Neural cell (in vitro differentiated cells): ENCODE measurements at regions not wholly inside any gene's neighbourhood (a gene's known extent, or its start where the extent isn't known, plus 50 kb on each side); places are given as distances from the start of the nearest gene placed in this dataset.

Experiments used
- H2AFZ ChIP-seq: fragments of 200-600, 300-800 bp; sonication (generic), shearing (Covaris generic); 2 replicates; pipeline ENCODE4 v1.6.0; 2014; ENCODE audit warnings: low read depth, mild to moderate bottlenecking, antibody characterized with exemption, low read length, moderate library complexity
- H3F3A ChIP-seq: fragments of 200-600 bp; shearing (Covaris generic); 2 replicates; pipeline ENCODE4 v1.6.1; 2016; ENCODE audit warnings: mild to moderate bottlenecking, moderate library complexity, mixed read lengths, antibody characterized with exemption, low read length; ENCODE audit not compliant: insufficient read depth, poor library complexity, severe bottlenecking
- H3K27ac ChIP-seq: fragments of 200-600, 300-800 bp; sonication (generic), shearing (Covaris generic); 2 replicates; pipeline ENCODE4 v1.5.1; 2014; ENCODE audit warnings: mild to moderate bottlenecking, low read length, moderate library complexity
- H3K27me3 ChIP-seq: fragments of 300-800, 200-600 bp; sonication (generic), shearing (Covaris generic); 2 replicates; pipeline ENCODE4 v1.6.0; 2014; ENCODE audit warnings: mild to moderate bottlenecking, low read depth, low read length, moderate library complexity; ENCODE audit not compliant: insufficient read depth
- H3K36me3 ChIP-seq: fragments of 300-800, 200-600 bp; sonication (generic), shearing (Covaris generic); 2 replicates; pipeline ENCODE4 v1.5.1; 2014; ENCODE audit warnings: mild to moderate bottlenecking, antibody characterized with exemption, low read length, moderate library complexity; ENCODE audit not compliant: insufficient read depth
- H3K4me2 ChIP-seq: fragments of 300-800, 200-600 bp; sonication (generic), shearing (Covaris generic); 2 replicates; pipeline ENCODE4 v1.6.0; 2014; ENCODE audit warnings: mild to moderate bottlenecking, low read length
- H3K4me3 ChIP-seq: fragments of 300-800, 200-600 bp; sonication (generic), shearing (Covaris generic); 2 replicates; pipeline ENCODE4 v1.5.1; 2014; ENCODE audit warnings: mild to moderate bottlenecking, low read length, moderate library complexity
- H3K79me2 ChIP-seq: fragments of 200-600 bp; shearing (Covaris generic); replicated peaks from 2 replicates; pipeline ENCODE4 v1.6.0; 2014; ENCODE audit warnings: mild to moderate bottlenecking, low read length, moderate library complexity; ENCODE audit not compliant: insufficient read depth
- H3K9ac ChIP-seq: fragments of 300-800, 200-600 bp; sonication (generic), shearing (Covaris generic); 2 replicates; pipeline ENCODE4 v1.6.1; 2016; ENCODE audit warnings: mild to moderate bottlenecking, low read length, mixed read lengths
- H3K9me2 ChIP-seq: fragments of 200-600 bp; shearing (Covaris generic); 2 replicates; pipeline ENCODE4 v1.6.1; 2016; ENCODE audit warnings: mild to moderate bottlenecking, low read length, mixed read lengths; ENCODE audit not compliant: insufficient read depth
- H3K9me3 ChIP-seq: fragments of 200-600, 300-800 bp; sonication (generic), shearing (Covaris generic); 2 replicates; pipeline ENCODE4 v1.6.1; 2016; ENCODE audit warnings: mild to moderate bottlenecking, mixed run types, low read length, moderate library complexity, mixed read lengths
- H4K20me1 ChIP-seq: fragments of 200-600 bp; shearing (Covaris generic); 2 replicates; pipeline ENCODE4 v1.6.1; 2016; ENCODE audit warnings: mild to moderate bottlenecking, mixed run types; ENCODE audit not compliant: insufficient read depth
- EP300 ChIP-seq: fragments of 450-650 bp; conservative IDR thresholded peaks from 2 replicates; pipeline ENCODE4 v1.6.1; 2014; ENCODE audit warnings: antibody characterized with exemption, mild to moderate bottlenecking, moderate library complexity; ENCODE audit not compliant: poor library complexity, severe bottlenecking
- EZH2 ChIP-seq: fragments of 200-600, 300-800 bp; shearing (Covaris generic), sonication (generic); IDR thresholded peaks from 2 replicates; pipeline ENCODE4 v1.6.1; 2014; ENCODE audit warnings: antibody characterized with exemption, low read length, borderline replicate concordance, mild to moderate bottlenecking; ENCODE audit not compliant: insufficient read depth, poor library complexity, severe bottlenecking
- MXI1 ChIP-seq: fragments of 450-650 bp; conservative IDR thresholded peaks from 2 replicates; pipeline ENCODE4 v1.6.1; 2014; ENCODE audit warnings: antibody characterized with exemption, mild to moderate bottlenecking; ENCODE audit not compliant: poor library complexity, severe bottlenecking
- POLR2AphosphoS5 ChIP-seq: IDR thresholded peaks from 2 replicates; pipeline ENCODE4 v1.6.1; 2012
- RAD21 ChIP-seq: fragments of 450-650 bp; conservative IDR thresholded peaks from 2 replicates; pipeline ENCODE4 v1.6.1; 2014; ENCODE audit warnings: antibody characterized with exemption, mild to moderate bottlenecking, moderate library complexity
- SMC3 ChIP-seq: fragments of 450-650 bp; conservative IDR thresholded peaks from 2 replicates; pipeline ENCODE4 v1.6.1; 2014; ENCODE audit warnings: antibody characterized with exemption, mild to moderate bottlenecking, moderate library complexity; ENCODE audit not compliant: poor library complexity
- TAF1 ChIP-seq: IDR thresholded peaks from 2 replicates; pipeline ENCODE4 v1.6.1; 2012; ENCODE audit warnings: low read depth
- TF ChIP-seq, protein P1 (sequence below): fragments of 450-650 bp; IDR thresholded peaks from 2 replicates; pipeline ENCODE4 v1.5.1; 2014; ENCODE audit warnings: antibody characterized with exemption, mild to moderate bottlenecking, moderate library complexity; ENCODE audit not compliant: poor library complexity, severe bottlenecking
- TF ChIP-seq, protein P2 (sequence below): IDR thresholded peaks from 2 replicates; pipeline ENCODE4 v1.6.1; 2012; ENCODE audit warnings: borderline replicate concordance

DNA sequence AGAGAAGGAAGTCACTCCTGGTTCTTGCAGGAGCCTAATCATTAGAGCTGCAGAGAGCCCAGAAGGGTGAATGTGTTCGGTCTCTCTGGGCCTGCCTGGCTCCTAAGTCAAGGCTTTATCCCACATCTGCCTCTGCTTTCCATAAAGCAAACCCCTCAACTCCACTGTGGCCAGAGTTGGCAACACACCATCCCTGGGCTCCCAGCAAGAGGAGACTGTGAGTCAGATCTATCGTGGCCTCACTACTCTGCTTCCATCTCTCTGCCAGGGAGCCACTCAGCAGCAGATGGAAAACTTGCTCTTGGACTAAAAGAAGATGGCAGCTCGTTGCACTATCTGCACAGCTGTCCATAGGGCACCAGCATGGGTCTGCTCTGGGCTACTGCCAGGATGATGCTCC lies 348.2 kb downstream of the FBXW7 start:
- Histone ChIP-seq H3K4me2 (no peak overlapping the region), H3K9ac (no peak overlapping the region), H3K79me2 (no peaks in the 10 kb centered on the region), H3K9me3 (no peaks in the 10 kb centered on the region), H3K4me3 (no peak overlapping the region), H4K20me1 (no peaks in the 10 kb centered on the region), H3K36me3 (no peaks in the 10 kb centered on the region), H3F3A (no peaks in the 10 kb centered on the region), H3K9me2 (no peaks in the 10 kb centered on the region), H3K27ac (no peak overlapping the region), H2AFZ (no peak overlapping the region), H3K27me3 (no peaks in the 10 kb centered on the region)
- TF ChIP-seq TAF1 (no peak), EP300 (no peak), EZH2 (no peak), POLR2AphosphoS5 (no peak), MXI1 (no peak), SMC3 (no peak), RAD21 (no peak)
- TF ChIP-seq, protein P1, sequence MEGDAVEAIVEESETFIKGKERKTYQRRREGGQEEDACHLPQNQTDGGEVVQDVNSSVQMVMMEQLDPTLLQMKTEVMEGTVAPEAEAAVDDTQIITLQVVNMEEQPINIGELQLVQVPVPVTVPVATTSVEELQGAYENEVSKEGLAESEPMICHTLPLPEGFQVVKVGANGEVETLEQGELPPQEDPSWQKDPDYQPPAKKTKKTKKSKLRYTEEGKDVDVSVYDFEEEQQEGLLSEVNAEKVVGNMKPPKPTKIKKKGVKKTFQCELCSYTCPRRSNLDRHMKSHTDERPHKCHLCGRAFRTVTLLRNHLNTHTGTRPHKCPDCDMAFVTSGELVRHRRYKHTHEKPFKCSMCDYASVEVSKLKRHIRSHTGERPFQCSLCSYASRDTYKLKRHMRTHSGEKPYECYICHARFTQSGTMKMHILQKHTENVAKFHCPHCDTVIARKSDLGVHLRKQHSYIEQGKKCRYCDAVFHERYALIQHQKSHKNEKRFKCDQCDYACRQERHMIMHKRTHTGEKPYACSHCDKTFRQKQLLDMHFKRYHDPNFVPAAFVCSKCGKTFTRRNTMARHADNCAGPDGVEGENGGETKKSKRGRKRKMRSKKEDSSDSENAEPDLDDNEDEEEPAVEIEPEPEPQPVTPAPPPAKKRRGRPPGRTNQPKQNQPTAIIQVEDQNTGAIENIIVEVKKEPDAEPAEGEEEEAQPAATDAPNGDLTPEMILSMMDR, result no peak
- TF ChIP-seq, protein P2, sequence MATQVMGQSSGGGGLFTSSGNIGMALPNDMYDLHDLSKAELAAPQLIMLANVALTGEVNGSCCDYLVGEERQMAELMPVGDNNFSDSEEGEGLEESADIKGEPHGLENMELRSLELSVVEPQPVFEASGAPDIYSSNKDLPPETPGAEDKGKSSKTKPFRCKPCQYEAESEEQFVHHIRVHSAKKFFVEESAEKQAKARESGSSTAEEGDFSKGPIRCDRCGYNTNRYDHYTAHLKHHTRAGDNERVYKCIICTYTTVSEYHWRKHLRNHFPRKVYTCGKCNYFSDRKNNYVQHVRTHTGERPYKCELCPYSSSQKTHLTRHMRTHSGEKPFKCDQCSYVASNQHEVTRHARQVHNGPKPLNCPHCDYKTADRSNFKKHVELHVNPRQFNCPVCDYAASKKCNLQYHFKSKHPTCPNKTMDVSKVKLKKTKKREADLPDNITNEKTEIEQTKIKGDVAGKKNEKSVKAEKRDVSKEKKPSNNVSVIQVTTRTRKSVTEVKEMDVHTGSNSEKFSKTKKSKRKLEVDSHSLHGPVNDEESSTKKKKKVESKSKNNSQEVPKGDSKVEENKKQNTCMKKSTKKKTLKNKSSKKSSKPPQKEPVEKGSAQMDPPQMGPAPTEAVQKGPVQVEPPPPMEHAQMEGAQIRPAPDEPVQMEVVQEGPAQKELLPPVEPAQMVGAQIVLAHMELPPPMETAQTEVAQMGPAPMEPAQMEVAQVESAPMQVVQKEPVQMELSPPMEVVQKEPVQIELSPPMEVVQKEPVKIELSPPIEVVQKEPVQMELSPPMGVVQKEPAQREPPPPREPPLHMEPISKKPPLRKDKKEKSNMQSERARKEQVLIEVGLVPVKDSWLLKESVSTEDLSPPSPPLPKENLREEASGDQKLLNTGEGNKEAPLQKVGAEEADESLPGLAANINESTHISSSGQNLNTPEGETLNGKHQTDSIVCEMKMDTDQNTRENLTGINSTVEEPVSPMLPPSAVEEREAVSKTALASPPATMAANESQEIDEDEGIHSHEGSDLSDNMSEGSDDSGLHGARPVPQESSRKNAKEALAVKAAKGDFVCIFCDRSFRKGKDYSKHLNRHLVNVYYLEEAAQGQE, result no peak

- Histone ChIP-seq H3K9ac (no peak overlapping the region), H3K4me3 (no peak overlapping the region), H3K4me2 (no peak overlapping the region), H3F3A (no peaks in the 10 kb centered on the region), H3K79me2 (no peaks in the 10 kb centered on the region), H3K27ac (no peak overlapping the region), H3K9me2 (no peaks in the 10 kb centered on the region), H3K27me3 (no peaks in the 10 kb centered on the region), H2AFZ (no peak overlapping the region), H3K9me3 (no peaks in the 10 kb centered on the region), H3K36me3 (no peaks in the 10 kb centered on the region), H4K20me1 (no peaks in the 10 kb centered on the region)
- no peak for TF ChIP-seq EP300
- TF ChIP-seq MXI1, result no peak
- TF ChIP-seq, protein P2, result no peak
- TF ChIP-seq EZH2, result no peak
- TF ChIP-seq TAF1, result no peak
- TF ChIP-seq SMC3, result no peak
- TF ChIP-seq, protein P1, result no peak
- no peak for TF ChIP-seq RAD21
These were observed 349.9 kb downstream of the FBXW7 start for GRCh38 chr4:152185786-152186550.
